Activated gamma-delta T cell treated with anti-CD3 and anti-CD28 coated beads, Interleukin-2, amount 50 U/mL, for 16 hours (primary cell): ENCODE measurements at regions not wholly inside any gene's neighbourhood (a gene's known extent, or its start where the extent isn't known, plus 50 kb on each side); places are given as distances from the start of the nearest gene placed in this dataset.

ENCODE experiments used
- DNase-seq: peaks from one replicate; pipeline ENCODE4 v3.0.0-alpha.2; 2020; ENCODE audit warnings: low read depth

DNA sequence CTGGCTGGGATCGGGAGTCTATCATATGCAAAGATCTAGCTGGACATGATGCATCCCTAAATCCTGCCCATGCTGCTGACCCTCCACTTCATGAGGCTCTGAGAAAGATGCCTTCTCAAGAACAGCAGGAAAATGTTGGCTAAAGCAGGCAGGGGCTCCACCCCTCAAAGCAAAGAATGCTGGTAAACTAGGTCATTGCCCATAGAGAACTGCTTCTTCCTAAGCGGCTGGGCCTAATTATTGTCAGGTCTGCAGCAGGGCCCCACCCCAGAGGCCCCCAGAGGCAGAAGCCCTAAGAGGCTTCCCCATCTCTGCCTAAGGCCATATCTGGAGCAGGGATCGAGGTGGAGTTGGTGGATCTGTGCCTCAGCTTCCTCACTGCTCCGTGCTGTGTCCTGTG lies 447.4 kb upstream of the PROK2 start:
- no peak for DNase-seq

DNA sequence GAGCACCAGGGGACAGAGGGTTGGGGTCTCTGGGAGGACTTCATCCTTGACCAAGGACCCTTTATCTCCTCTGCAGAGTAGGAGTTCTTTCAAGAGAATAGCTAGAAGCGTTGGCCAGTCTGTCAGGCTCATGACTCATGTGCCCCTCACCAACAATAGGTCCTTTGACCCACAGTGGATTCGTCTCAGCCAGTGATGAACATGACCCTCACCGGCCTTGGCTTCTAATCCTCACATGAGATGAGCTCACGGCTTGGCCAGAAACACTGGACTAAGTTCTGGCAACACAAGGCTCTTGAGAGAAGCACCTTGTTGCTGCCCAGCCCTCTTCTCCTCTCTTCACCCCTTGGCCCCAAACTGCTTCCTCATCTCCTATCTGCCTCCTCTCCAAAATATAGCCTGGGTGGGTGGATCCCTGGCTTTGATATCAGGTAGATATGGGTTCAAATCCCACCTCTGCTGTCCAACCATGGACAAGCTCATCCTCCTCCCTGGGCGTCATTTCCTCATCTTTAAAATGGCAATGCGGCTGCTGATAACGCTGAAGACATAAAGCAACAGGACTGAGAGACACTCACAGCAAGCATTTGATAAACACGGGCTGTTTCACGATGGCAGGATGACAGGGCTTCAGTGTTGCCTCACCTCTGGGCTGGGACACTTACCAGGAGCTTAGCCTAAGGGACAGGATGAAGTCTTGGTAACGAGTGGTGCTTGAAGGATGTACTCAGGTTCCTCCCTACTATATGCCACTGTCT lies 446.7 kb upstream of the PROK2 start:
- no peak for DNase-seq

DNA sequence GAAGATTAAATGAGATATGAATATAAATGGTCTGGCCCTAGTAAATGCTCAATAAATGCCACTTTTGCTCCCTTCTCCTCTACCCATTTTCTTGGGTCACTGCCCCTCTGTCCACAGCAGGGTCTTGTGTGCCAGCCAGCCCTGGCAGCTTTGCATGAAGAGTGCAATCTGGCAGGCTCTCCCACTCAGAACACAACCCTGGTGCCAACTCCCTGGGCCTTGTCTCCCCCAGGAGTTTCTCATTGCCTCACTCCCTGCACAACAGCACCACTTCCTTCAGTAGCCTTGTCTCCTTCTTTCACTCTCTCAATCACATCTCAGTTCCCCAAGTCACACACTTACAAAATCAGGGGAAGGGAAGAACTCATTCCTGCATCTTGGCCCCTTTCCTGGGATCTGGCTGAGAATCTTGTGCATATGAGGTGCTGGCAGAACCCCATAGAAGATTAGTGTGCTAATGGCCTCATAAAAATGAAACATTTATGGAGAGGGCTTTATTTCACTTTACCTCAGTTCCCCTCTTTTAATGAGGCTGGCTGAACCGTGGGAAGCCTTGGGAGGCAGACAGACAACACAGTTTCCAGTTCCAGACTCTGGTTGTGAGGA lies 445.9 kb upstream of the PROK2 start:
- no peak for DNase-seq

DNA sequence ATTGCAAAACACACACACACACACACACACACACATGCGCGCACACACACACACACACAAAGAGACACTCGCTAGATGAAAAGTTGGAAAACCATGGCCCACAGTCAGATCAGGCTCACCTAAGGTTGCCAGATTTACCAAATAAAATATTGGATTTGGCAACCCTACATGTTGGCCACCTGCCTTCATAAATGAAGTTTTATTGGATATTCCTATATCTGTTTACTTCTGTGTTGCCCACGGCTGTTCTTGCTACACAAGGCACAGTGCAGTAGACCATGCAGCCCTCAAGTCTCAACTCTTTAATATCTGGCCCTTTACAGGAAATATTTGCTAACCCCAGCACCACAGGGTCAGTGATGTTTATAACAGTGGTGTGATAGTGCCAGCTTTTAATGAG lies 445.0 kb upstream of the PROK2 start:
- no peak for DNase-seq

DNA sequence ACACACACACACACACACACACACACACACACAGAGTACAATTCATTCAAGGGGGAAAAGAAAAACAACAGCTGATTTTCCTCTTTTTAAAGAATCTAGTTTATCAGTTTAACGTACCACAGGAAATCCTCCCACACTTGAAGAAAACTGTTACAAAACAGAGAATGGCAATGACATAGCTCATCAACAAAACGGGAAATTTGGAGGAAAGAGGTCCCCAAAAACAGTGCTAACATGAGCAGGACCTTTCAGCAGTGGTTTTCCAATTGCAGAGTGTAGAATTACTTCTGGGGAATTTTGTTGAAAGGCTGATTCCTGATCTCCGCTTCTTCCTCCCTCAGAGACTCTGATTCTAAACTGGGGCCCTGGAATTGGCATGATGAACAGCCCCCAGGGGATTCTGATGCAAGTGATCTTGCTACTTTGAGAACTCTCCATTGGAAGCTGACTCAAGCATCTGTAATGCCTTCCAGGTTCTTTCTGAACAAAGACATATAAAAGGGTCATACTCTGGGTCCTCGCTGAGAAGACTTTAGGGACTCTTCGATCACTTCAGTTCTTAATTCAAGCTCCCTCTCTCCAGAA lies 442.6 kb upstream of the PROK2 start:
- DNase-seq = no peak

DNA sequence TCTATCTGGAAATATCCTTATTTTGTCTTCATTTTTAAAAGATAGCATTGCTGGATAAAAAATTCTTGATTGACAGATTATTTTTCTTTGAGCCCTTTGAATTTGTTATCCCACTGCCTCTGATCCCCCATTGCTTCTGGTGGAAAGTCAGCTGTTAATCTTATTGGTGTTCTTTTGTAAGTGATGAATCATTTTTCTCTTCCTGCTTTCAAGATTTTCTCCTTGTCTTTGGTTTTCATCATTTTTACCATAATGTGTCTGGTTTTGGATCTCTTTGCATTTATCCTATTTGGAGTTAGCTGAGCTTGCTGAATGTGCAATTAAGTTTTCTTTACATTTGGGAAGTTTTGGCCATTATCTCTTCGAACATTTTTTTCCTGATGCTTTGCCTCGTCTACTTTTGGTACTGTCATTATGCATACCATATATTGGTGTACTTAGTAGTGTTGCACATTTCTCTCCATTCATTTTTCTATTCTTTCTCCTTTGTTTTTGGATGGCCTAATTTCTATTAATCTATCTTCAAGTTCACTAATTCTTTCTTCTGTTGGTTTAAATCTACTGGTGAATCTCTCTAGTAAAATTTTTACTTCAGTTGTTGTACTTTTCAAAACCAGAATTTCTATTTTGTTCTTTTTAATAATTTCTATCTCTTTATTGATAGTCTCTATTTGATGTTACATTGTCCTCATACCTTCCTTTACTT lies 440.0 kb upstream of the PROK2 start:
- no peak for DNase-seq

DNA sequence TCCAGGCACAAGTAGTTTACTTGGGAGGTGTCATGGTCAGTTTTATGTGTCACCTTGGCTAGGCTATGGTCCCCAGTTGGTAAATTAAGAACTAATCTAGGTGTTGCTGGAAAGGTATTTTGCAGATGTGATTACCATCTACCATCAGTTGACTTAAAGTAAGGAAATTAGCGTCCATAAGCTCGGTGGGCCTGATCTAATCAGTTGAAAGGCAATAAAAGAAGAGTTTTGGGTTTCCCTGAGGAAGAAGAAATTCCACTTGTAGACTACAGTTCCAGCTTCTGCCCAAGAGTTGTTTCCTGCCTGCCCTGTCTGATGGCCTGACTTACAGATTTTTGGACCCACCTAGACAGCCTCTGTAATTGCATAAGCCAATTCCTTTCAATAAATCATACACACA lies 438.7 kb upstream of the PROK2 start:
- DNase-seq = no peak

DNA sequence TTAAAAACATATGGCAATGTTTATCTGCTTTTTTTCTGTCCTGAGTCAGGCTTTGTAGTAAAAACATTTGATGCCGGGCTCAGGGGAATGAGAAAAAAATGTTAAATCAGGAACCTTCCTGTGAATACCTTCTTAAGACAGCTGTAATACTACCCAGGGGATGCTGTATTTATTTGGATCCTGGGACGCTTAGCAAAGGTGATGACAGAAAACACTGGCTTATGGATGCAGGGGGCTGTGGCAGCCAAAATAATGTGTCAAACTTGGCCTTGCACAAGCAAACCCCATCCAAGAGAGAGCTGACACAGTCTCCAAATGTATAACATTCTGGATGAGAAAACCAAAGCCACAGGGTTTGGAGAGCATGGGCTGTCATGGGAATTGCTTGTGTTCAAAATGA lies 438.2 kb upstream of the PROK2 start:
- DNase-seq = no peak

DNA sequence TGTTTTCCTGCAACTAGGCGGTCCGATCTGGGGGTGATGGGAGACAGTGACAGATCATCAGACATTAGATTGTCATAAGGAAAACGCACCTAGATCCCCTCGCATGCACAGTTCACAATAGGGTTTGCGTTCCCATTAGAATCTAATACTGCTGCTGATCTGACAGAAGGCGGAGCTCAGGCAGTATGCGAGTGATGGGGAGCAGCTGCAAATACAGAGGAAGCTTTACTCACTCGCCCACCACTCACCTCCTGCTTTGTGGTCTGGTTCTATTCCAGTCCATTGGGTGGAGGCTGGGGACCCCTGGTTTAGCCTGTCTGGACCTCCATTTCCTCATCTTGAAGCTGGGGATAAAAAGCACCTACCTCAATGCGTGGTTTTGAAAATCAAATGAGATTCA lies 437.5 kb upstream of the PROK2 start:
- DNase-seq = no peak

DNA sequence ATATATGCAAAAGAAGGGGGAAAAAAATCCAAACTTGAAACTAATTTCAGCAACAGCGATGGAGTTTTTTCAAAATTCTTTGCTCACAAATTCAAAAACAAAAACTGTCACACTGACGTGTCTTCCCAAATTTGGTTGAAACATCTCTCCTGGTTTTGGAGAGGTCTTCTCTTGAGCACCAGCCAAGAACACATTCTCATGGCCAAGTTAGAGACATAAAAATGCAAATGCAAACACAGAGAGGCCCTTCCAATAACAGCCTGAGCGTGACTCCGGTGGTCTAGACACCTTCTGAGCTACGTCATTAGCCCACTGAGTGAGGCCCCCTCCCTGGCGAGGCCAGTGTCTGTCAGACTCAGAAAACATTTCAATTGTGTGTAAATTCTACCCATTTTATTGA lies 436.0 kb upstream of the PROK2 start:
- no peak for DNase-seq

DNA sequence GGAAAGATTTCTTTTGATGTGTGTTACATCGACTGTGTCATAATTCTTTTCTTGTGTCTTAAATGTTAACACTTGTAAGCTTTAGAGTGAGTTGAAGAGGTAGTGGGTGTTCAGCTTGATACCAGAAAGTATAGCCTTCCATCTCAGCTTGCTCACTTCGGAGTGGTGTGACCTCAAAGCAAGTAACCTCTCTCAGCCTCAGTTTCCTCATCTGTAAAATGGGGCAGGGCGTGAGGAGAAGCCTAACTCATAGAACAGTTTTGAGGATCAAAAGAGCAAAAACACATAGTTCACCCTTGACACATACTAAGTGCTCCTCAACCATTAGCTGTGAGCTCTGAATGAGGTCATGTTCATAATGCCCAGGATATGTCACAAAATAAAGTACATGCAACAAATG lies 434.8 kb upstream of the PROK2 start:
- no peak for DNase-seq

DNA sequence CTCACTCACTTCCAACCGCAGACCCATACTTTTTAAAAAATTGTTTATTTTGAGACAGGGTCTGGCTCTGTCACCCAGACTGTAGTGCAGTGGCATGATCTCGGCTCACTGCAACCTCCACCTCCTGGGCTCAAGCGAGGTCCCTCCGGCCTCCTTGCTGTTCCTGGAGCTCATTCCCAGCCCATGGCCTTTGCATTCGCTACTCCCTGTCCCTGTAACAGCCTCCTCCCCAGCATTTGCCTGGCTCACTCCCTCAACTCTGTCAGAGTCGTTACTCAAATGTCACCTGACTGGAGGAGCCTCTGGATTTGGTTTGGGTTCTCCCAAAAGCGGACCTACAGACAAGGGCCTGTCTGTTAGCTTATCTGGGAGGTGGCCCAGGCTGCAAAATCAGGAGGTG lies 432.6 kb upstream of the PROK2 start:
- no peak for DNase-seq

DNA sequence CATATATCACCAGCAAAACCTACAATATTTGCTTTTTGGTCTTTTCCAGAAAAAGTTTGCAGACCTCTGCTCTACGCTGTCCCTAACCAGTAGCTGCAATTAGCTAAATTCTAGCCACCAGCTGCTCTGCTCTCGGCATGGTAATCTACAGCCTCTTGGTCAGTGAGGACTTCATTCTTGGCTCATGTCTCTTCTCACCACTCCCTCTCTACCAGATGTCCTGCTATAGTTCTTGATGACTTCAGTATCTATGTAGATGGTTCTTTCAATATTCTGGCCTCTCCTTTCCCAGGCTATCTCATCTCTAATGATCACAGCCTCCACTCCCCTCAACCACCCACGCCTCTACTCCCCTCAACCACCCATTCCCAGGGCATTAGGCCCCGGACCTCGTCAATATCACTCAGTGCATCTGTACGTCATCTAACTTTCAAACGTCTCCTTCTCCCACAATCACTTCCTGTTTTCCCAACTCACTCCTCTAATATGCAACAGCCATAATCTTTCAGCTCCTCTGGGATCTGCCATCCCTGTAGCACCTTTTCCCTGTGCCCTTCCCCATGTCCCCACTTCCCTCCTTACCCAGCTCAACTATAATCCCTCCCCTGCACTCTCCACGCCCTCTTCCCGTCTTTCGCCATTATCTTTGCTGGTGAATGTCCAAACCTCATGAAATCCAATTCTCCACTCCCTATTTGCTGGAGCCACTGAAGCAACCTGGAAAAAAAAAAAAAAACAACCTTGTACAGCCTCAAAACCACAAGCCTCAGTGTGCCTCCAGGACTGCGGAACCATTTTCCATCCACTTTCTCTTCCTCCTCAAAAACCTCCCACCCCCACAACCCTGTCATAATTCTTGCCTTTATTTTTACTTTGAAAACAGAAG lies 429.4 kb upstream of the PROK2 start:
- no peak for DNase-seq

DNA sequence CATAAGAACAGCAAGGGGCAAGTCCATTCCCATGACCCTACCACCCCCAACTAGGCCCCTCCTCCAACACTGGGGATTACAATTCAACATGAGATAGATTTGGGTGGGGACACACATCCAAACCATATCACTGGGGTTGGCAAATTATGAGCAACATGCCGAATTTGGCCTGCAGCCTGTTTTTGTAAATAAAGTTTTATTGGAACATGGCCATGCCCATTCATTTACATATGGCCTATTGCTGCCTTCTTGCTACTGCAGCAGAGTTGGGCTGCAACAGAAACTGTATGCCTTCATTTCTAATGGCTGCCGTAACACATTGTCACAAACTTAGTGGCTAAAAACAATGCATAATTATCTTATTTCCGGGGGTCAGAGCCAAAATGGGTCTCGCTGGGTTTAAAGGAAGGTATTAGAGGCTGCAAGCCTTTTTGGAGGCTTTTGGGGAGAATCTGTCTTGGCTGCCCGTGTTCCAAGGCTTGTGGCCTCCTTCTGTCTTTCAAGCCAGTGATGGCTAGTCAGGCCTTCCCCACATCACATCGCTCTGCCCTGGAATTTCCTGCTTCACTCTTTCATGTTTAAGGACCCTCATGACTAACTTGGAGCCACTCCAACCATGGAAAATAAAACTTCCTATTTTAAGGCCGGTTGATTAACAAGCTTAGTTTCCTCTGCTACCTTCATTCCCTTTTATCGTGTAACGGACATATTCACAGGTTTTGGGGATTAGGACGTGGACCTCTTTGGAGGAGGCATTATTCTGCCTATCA lies 428.5 kb upstream of the PROK2 start:
- no peak for DNase-seq

DNA sequence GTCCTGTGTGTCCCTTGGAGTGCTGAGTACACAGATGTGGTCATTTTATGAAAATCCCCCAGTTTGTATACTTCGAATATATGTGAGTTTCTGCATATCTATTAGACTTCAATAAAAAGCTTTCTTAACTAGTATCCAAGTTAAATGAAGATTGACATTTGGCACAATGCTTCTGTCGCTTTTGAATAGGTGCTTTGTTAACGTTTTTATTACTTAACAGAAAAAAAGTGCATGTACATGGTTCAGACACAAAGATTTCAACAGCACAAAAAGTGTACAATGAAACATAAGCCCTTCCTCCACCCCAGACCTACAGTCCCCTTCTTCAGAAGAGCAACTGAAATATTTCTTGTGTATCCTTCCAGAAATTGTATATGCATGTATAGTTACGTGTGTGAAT lies 427.4 kb upstream of the PROK2 start:
- DNase-seq = no peak

DNA sequence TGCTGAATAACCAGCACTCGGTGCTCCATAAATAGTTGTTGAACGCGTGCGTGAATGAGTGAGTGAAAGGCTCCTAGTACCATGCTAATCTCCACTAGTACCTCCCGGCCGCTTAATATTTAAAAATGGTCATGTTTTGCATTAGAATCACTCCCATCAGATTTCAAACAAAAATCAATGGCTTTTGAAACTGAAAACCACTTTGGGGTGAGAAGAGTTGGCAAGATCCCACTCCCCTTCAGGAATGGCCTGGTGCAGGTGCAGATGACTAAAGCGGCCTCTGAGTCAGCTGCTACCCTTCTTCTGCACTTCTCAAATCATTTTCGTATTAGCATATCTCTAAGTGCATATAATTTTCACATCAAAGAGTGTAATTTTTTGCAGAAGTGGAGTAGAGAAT lies 425.3 kb upstream of the PROK2 start:
- no peak for DNase-seq

DNA sequence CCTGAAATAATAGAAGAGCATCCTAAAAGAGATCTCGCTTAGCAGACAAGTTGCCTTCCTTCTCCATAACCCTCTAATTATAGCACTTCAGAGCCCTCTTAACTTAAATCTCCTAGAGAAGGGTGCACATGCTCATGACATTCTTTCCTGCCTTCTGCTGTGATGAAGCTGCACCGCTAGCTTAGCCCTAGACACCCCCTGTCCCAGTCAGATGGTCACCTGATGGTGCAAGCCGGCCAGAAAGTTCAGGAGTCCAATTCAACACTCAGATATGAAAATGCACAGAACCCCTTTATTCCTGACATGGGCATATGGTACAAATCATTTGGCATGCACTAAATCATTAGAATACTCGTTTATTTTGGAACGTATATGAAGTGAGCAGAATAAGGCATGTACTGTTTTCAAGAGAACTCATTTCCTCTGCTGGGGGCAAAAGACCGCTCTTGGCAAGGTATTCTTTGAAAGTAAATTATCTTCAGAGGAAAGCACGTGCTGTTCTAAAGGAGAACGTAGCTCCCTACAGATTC lies 420.4 kb upstream of the PROK2 start:
- DNase-seq = no peak

DNA sequence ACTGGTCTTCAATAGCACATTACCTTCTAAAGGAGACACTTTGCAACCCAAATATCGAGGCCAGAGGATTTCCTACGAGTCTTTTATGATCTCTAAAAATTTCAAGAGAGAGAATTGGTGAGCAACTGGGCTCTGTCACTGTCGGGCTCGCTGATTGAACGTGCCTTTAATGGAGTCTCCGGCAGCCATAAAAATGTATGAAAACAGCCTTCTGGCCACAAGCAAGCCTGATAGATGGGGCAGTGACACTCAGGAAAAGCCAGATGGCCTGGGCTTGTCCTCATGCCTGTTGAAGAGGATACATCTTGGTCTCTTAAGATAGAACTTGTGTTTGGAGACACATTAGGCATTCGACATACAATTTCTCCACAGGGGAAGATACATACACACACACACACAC lies 419.5 kb upstream of the PROK2 start:
- DNase-seq = no peak

DNA sequence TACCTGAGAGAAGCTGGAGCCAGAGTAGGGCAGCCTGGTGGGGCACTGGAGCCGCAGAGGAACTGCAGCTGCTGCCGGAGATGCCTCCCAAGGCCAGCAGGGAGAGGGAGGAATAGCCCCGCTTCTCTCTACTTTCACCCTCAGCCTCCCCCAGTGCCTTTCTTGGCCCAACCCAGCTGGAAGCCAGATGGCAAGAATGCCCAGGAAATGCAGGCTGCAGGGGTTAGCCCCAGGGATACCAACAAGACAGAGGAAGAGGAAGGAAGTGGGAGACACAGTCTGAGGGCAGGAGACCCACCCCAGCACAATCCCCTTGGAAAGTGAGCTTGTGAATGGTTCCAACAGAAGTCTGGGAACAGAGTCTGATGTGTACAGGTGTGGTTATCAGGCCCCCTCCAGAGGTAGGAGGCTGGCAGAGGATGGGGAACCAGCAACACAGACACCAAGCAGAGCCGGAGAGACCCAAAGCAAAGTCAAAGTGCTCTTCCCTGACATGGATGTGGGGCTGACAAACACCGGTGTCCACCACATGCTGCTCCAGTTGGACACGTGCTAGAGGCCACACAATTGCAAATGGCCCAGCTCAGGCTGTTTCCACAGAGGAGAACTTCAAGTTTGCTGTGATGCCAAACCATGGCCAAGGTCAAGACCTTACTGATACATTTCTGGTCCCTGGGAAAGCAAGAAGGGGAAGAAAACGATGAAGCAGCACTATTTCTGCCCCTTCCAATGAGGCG lies 418.8 kb upstream of the PROK2 start:
- no peak for DNase-seq

DNA sequence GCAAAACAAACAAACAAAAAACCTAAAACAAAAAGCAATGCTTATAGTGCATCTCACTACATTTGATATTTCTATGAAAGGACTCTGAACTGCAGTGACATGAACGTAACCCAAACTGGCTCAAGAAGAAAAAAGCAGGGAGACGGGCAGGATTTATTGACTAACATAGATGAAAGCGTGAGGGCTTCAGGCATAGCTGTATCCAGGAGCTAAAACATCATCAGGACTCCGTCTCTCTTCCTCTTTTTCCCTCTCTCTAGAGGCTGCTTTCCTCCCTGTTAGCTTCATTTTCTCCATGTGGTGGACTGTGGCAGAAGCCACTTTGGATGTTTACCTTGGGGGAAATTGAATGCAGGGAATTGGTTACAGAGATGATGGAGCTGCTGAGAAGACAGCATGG lies 418.2 kb upstream of the PROK2 start:
- no peak for DNase-seq
